Endothelial cell of hepatic sinusoid (primary cell): ENCODE measurements at regions not wholly inside any gene's neighbourhood (a gene's known extent, or its start where the extent isn't known, plus 50 kb on each side); places are given as distances from the start of the nearest gene placed in this dataset.
"Not testable (repeated sequence)": the region's sequence is repeated elsewhere in the genome, so short reads cannot be mapped to it uniquely, and the experiment has no call there.

Source experiments
- in situ Hi-C: cut with HindIII; loops from 2 replicates; pipeline ENCODE4 v1.10.0; 2017; ENCODE audit warnings: low sequenced_read_pairs

DNA sequence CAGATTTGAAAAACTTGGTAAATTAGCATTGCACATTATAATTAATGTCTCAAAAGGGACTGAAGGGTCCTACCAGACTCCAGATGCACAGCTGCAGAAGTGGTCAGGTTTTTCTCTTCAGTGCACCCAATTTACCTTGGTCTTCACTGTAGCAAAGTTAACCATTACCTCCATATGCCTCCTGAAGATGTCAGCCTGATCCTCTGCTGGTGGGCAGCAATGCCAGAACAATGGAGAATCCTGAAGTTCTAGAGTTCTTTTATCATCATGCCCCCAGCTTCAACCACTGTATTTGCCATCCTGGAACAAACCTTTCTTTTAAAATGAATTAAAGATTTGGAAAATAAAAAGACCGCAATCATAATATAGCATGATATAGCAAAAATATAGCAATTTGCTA is 1774.8 kb upstream of the CELF4 start:
- in situ Hi-C loops: no loop called here

DNA sequence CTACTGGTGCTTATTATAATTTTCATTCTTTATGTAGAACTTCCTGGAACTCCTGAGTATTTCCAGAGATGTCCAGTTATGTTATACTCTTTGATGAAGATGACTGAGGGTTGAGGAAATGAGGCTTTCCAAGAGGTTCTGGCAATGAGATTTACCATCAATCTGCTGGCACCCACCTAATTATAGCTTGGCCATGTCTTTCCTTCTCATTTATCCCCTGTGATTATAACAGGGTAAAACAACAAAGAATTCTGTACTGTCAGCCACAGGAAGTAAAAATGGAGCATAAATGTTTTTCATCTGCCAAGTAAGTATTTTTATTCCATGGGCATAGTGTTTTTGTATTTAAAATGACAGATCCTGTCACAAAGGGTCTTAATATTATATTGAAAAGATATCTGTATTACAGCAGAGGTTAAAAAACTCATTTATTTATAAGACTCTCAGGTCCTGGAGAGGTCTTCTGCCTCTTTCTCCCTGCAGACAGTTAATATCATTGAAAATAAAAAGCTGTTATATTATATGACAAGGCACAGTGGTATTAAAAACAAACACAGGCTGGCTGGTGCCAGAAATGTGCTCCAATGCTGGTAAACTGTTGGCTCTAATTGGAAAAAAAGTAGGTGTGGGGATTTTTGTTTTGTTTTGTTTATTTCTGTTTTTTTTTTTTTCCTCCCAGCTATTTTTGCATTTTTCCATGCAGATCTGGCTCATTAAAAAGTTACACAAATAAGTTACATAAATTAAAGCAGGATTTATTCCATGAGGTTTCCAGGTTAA is 1764.1 kb upstream of the CELF4 start:
- in situ Hi-C loops: no loop called here

DNA sequence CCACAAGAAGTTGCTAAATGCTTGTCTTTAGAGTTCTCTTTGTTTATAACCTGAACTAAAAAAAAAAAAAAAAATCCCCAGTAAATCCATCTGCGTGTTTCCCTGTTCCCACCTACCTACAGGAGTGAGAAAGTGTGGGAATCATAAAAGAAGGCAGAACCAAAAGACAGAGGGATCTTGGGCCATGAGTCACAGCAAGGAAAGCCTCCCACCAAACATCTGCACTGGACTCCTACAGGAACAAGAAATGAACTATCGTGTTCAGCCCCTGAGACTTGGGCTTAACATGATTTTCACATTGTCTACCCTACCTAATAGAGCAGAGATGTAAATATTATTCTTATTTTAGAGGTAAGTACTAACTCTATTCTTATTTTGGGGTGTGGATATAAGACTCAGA is 1761.2 kb upstream of the CELF4 start:
- in situ Hi-C loops: no loop called here

DNA sequence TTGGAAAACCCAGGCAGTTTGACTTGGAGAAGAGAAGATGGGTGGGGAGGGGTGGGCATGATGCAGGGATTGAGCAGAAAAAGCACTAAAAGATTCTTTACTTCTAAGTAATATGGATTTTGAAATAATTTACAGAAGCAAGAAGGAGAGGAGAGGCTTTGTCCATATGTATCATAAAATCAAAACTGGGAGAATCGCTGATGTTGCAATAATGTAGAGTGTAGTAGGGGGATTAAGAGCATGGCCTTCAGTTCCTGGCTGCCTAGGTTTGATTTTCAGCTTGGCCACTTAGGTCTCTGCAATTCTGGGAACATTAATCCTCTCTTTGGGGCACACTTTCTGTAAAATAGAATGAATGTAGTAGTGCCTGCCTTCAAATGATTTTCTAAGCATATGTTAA is 1760.4 kb upstream of the CELF4 start:
- in situ Hi-C loops: no loop called here

DNA sequence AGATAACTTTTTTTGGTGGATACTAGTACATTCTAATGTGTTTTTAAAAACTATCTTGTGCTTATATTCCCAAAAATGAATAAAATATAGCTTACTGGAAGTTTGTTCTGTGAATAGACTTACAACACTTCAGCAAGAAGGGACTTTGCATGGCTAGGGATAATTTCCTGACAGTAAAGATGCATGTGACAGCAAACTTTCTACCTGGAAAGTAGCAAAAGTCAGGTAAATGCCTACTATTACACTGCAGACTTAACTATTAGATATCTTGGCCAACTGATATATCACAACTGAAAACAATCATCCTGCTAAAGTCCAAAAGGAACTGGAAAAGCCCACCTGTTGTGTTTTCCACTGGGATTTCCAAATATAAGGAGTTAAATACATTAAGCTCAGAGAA is 1753.5 kb upstream of the CELF4 start:
- in situ Hi-C loops: no loop called here

DNA sequence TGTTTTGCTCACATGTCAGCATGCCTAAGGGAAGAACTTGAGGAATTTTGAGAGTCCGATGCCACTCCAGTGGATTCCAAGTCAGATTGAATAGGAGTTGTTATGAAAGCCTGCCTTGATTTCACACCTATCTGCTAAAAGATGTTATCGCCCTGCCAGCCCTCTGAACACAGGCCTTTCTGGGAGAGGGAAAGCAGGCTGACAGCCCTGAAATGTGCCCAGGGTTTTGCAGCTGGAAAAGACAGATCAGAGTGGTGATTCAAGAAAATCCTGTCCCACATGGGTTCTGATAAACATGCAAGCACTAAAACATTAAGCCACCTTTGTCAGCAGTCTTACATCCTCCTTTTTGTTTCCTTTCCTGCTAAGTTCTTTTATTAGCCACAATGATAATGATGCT is 1752.9 kb upstream of the CELF4 start:
- in situ Hi-C loops: no loop called here

DNA sequence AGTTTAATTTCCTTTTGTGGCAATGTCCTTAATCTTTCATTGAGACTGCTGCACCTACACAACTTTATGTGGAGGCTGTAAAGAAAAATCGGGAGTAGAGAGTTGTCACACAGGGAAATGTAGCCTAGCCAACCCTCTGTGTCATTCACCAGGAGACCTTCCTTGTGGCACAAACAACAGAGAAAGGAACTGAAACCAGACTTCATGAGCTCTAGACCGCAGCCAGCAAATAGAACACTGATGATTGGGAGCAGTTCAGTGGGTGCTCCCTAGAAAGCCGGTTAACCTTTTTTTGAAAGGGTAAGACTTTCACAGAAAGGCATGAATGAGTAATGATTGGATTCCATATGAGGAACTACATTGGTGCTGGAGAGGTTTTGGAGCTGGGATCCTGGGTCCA is 1752.4 kb upstream of the CELF4 start:
- in situ Hi-C loops: no loop called here

DNA sequence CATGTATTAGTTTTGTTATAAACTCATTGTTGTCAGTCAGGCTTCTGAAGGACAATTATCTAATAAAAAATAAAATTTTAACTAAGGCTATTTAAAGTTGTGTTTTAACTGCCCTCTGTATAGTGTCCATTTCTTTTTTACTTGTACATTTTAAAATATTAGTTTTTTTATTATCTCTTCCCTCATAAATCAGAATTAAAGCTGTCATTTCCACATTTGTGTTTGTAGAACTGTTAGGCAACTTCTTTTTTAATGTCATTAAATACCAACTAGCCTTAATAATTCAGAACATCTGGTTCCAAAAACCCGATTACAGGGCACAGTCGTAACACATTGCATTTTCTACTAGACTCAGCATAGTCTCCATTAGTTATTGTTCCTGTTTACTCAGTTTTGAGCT is 1749.0 kb upstream of the CELF4 start:
- in situ Hi-C loops: no loop called here

DNA sequence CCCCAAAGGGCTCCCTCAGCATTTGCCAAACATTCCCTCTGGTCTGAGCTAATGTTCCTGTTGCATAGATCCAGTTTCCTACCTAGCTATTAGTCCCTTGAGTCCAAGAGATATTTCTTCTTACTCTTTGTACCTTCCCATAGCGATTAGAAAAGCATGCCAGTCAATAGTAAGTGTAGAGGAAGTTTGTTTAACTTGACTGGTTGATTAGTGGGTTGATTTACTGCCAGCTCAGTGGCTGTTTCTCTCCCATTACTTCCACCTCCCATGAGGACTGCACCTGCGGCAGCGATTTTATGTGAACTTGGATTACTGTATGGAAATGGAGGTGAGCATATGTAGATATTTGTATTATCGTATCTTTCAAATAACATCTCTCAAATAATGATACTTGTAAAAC is 1748.4 kb upstream of the CELF4 start:
- in situ Hi-C loops: no loop called here

DNA sequence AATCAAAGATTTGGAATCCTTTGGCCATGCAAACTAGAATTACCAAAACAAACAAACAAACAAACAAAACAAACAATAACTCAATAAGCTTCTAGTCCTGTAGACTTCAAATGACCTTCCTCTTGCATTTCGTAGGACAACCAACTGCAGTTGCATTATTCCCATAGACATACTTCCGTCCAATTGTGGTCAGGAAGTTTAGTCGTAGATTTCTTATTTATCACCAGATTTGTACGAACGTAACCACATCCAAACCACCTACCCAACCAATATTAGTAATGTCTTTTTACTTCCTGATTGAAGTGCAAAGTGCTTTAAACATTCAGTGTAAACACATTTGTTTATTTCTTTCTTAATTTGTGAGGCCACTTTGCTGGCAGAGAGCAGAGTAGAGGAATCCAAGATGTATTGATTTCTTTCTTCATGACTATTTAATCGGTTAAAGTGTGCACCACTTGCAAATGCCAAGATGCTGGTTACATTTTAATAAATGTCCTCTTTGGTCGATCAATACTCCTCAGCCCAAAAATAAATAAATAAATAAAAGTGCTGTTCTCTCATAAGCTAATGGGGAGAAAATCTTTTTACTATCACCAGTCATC is 1745.6 kb upstream of the CELF4 start:
- in situ Hi-C loops: no loop called here

DNA sequence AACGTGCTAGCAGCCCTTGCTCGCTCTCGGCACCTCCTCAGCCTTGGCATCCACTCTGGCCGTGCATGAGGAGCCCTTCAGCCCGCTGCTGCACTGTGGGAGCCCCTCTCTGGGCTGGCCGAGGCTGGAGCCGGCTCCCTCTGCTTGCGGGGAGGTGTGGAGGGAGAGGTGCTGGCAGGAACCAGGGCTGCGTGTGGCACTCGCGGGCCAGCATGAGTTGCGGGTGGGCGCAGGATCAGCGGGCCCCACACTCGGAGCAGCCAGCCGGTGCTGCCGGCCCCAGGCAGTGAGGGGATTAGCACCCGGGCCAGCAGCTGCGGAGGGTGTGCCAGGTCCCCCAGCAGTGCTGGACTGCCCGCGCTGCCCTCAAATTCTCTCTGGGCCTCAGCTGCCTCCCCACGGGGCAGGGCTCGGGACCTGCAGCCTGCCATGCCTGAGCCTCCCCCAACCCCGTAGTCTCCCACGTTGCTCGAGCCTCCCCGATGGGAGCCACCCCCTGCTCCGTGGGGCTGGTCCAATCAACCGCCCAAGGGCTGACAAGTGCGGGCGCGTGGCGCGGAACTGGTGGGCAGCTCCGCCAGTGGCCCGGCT is 1743.4 kb upstream of the CELF4 start:
- in situ Hi-C loops: not testable (repeated sequence)

DNA sequence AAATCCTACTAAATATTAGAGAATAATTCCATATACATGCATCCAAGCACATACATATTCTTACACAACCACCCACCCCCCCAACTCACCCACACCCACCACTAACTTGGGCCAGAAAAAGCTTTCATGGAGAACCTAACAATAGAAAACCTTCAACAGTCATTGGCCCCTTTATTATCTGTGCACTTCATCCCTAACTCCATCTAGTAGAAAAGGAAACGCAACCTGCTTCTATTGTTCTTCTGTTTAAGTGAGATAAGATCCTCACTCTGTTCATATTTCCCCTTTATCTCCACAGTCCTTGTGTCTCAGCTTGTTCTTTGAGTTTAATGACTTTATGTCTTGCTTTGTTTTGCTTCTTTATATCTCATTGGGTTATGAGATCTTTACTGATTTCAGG is 1740.2 kb upstream of the CELF4 start:
- in situ Hi-C loops: no loop called here

DNA sequence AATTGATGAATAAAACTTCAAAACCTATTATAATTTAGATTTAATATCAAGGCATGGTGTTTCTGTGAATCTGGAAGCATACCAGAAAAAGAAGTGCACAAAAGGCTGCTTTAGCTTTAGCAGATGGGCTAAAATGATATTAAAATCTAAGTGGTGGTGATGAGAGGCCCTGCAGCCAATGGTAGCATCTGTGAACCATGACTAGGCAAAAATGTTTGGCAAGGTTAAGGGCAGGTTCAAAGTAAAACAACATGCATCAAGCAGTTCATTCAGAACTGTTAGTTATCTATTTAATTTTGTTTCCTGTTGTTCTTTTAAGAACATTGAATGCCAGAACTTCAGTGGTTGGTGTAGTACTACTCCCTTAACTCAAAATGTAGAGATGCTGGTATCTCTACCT is 1736.9 kb upstream of the CELF4 start:
- in situ Hi-C loops: no loop called here

DNA sequence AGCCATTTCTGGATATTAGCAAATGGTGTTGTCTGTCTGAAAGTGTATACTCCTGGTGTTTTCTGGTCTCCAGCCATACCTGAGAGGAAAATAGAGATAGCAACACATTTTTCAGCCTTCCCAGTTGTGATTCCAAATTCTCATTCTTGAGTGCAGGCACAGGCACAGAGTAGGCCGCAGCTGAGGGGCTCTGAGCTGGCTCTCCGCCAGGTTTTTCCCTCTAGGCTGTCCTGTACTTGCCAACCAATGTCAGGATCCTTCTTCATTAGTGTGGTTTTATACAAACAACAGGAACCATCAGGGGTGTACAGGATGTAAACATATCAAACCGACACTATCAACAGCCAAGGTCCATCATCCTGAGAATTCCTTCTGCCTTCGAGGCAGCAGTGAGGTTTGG is 1733.6 kb upstream of the CELF4 start:
- in situ Hi-C loops: no loop called here

DNA sequence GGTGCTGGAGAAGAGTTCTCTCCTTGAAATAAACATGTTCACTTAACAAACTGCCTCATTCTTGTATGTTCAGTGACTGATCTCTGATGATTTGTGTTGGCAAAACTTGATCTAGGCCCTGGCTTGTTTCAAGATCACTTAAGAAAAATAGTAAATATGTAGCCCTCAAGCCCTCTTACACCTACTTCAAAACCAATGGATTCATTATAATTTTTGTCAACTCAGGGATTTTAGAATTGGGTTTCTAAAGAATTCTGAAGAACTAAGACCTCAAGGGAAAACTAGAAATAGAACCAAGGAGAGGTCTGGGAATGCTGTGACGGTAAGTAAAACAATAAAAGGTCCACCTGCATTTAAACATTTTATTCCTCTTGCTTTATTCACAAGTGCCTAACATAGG is 1731.6 kb upstream of the CELF4 start:
- in situ Hi-C loops: no loop called here

DNA sequence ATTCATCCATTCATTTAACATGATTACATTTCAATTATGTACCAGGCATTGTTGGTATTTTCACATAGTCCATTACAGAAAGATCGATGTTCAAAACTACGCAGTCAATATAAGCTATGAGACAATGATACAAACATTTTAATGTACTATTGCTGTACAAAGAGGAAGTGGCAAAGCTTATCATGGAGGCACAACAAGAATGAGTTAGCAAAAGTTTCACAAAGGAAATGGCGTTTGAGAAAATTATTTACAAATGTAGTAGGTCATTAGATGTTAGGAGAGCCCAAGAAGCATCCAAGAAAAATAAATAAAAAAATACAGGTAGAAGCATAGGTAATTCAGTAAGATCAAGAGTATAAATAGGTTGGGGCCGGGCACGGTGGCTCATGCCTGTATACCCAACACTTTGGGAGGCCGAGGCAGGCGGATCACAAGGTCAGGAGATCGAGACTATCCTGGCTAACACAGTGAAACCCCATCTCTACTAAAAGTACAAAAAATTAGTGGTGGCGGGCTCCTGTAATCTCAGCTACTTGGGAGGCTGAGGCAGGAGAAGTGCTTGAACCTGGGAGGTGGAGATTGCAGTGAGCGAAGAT is 1730.8 kb upstream of the CELF4 start:
- in situ Hi-C loops: no loop called here

DNA sequence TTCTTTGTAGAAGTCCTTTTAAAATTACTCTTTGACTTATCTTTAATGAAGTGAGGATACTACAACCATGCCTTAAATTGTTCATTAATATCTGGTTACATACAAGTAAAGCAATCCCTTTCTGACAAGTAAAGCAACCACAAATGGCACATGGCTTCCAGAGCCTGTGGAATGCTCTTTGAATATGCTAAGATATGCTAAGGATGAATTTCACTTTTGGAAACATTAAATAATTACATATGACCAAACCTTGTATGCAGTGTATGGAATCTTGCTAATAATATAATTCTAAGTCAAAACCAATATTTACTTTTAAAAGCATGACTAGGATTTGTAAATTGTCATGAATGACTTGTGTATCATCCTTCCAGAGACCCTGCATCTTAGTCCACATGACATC is 1711.2 kb upstream of the CELF4 start:
- in situ Hi-C loops: no loop called here

DNA sequence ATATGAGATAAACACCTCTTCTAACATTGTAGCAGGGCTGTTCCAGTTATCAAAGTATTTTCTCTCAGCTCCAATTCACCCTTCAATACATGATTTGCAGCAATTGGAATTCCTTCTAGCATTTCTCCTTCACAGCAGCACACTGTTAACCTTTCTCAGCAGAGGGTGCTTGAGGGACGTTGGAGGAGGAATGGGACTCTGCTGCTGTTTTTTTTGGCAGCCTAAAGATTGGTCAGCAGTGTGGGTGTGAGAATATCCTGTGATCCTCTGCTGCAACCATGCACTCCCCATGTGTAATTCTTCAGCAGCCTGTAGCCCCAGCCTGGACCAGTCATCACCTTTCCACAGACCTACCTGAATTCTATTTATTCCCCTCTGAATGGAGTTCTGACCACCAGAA is 1708.9 kb upstream of the CELF4 start:
- in situ Hi-C loops: no loop called here

DNA sequence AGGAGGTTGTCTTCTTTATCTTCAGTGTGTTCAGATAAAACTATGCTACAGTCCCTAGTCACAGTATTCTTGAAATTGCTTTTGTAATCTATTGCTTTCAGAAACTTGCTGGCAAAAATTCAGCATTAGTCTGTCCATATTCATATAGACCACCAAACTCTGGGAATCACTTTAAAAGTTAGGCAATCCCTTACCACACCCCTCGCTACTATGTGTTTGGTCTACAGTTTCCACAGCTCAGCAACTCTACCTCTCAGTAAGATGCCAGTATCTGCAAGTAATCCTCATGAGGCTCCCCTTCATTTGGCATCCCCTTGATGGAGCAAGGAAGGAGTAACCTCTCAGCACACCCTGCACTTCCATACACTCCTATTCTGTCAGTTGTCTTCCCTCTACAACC is 1706.6 kb upstream of the CELF4 start:
- in situ Hi-C loops: no loop called here

DNA sequence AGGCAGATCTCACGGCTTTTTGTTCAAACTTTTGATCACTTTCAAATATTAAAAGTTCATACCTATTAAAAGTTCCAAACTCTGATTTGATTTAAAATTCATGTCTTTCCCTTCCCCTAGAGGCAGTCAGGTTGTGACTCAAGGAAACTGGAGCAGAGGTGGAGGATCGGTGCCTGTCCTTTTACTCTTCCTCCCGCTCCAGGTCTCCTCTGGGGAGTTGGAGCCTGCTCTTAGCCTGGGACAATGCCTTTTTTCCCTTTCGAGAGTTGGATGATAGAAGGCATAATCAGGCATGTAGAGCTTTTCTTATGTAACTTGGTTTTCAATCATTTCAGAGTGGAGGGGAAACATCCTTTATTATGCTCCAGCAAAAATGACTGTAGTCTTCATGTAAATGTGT is 1706.1 kb upstream of the CELF4 start:
- in situ Hi-C loops: no loop called here

DNA sequence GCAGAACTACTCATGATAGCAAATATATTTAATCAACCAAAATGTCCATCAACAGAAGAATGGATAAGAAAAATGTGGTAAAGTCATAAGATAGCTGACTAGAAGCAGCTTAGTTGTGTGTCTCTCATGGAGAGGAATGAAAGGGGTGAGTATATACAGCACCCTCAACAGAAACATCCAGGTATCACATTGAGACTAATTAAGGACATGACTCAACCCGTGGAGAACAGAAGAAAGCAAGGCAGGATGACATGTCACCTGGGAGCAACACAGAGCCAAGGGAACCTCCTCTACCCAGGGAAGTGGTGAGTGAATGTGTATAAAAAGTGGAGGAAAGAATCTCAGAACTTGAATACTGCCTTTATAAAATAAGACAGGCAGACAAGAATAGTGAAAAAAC is 1695.0 kb upstream of the CELF4 start:
- in situ Hi-C loops: no loop called here

DNA sequence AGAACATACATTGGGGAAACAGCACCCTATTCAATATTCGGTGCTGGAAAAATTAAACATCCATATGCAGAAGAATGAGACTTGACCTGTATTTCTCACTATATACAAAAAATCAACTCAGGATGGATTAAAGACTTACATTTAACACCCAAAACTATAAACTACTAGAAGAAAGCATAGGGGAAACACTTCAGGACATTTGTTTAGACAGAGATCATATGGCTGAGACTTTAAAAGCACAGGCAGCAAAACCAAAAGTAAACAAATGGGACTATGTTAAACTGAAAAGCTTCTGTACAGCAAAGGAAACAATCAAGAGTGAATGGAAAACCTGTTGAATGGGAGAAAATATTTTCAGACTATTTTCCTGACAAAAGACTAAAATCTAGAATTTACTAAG is 1694.1 kb upstream of the CELF4 start:
- in situ Hi-C loops: no loop called here
